GM12864 (cell line): ENCODE measurements at regions not wholly inside any gene's neighbourhood (a gene's known extent, or its start where the extent isn't known, plus 50 kb on each side); places are given as distances from the start of the nearest gene placed in this dataset.

ENCODE experiments used
- DNase-seq: peaks from one replicate; pipeline ENCODE4 v3.0.0-alpha.2; 2011; ENCODE audit warnings: low read depth
- H3K4me3 ChIP-seq: 2 replicates; pipeline ENCODE4 v1.5.1; 2011; ENCODE audit warnings: mild to moderate bottlenecking, low read depth, low read length, control low read depth
- TF ChIP-seq, protein P1 (sequence below): IDR thresholded peaks from 2 replicates; pipeline ENCODE4 v1.5.1; 2011; ENCODE audit warnings: low read depth, mild to moderate bottlenecking, moderate library complexity, low read length, control low read depth, inconsistent platforms; ENCODE audit errors: missing control alignments

DNA sequence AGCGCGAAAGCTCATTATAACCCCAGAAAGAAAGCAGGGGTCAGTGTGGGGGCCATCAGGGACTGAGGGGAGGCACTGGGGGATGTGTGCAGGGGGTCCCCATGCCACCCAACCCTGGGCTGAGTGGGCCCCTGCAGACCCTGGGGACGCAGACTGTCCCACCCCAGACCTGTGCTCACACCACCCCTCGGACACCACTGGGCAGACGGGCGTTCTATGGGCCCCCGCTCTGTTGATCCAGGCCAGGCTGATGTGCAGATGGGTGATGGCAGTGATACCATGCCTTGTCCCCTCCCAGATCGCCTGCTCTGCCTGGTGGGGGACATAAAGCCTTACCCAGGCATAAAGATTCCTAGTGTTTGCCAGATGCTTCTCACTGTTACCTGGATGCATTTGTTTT, 259.7 kb upstream of the TLE3 start:
- TF ChIP-seq, protein P1, sequence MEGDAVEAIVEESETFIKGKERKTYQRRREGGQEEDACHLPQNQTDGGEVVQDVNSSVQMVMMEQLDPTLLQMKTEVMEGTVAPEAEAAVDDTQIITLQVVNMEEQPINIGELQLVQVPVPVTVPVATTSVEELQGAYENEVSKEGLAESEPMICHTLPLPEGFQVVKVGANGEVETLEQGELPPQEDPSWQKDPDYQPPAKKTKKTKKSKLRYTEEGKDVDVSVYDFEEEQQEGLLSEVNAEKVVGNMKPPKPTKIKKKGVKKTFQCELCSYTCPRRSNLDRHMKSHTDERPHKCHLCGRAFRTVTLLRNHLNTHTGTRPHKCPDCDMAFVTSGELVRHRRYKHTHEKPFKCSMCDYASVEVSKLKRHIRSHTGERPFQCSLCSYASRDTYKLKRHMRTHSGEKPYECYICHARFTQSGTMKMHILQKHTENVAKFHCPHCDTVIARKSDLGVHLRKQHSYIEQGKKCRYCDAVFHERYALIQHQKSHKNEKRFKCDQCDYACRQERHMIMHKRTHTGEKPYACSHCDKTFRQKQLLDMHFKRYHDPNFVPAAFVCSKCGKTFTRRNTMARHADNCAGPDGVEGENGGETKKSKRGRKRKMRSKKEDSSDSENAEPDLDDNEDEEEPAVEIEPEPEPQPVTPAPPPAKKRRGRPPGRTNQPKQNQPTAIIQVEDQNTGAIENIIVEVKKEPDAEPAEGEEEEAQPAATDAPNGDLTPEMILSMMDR, result no peak
- H3K4me3 ChIP-seq, result no peak overlapping the region
- DNase-seq, result no peak

DNA sequence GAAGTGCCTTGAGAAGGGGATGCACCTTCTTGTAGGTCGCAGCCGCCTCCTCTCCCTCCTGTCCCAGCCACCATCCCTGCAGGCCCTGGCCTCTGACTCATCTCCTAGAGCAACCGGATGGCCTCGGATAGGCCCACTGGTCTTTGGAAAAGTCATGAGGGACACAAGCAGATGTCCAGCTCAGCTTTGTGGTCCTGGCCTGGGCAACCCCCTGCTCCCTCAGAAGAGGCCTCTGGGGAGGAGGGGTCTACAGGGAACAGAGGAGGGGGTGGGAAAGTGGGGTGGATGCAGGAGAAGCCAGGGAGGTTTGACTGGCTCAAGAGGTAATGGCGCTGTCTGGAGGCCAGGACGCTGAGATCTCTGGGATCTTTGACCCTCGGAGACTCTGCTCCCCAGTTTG, 259.2 kb upstream of the TLE3 start:
- TF ChIP-seq, protein P1, result no peak
- no peak overlapping the region for H3K4me3 ChIP-seq
- DNase-seq, result no peak

DNA sequence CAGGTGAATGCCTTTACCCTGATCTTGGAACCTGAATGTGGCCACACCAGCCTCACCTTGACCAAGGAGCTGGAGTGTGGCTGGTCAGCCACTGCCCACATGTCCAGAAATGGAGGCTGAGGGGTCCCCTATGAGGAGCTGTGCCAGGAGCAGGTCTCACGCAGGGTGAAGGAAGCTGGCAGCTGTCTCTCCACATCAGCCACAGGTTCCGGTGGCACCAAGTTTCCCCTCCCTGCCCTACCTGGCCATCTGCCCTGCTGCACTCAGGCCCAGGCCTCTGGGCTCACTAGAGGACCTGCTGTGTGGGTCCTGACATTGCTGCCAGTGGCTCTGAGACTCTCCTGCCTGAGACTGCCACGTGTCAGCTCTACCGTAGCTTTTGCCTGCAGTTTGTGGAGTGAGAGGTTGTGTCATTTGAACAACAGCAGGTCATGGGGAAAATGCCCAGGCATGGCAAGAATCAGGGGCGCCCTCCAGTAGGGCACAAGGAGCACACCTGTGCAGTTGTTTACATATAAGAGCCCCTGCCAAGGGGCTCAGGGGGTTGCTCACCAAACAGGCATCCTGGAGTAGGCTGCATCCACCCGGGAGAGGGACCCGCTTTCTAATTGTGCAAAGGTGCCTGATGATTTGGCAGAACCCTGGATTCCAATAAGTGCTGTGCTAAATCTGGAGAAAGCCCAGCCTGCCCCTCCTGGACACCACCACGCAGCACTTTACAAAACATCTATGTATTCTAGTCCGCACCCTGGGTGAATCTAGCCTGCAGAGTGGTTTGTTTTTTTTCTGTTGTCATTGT, 258.5 kb upstream of the TLE3 start:
- TF ChIP-seq, protein P1, result no peak
- DNase-seq, result no peak
- H3K4me3 ChIP-seq, result no peak overlapping the region

DNA sequence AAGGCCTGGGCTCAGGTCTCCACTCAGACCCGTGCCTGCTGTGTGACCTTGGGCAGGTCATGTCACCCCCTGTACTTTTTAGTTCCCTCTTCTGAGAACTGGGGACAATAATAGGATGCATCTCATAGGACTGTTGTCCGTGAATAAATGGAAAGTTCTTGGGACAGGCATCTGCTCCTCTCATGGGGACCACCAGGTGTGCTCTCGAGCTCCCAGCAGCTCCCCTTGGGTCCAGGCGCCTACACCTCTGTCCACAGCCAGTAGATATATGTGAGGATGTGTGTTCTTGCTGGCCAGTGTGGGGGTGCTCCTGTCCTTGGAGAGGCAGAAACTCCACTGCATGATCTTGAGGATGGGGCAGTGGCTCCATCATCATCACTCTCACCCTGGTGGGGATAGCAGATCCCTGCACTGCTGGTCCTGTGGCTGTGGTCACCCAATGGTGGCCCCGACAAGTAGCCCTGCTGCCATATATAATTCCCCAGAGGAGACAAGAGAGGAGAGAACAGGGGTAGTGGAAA, 257.6 kb upstream of the TLE3 start:
- no peak for DNase-seq
- no peak overlapping the region for H3K4me3 ChIP-seq
- TF ChIP-seq, protein P1, result peak; percentile 37

DNA sequence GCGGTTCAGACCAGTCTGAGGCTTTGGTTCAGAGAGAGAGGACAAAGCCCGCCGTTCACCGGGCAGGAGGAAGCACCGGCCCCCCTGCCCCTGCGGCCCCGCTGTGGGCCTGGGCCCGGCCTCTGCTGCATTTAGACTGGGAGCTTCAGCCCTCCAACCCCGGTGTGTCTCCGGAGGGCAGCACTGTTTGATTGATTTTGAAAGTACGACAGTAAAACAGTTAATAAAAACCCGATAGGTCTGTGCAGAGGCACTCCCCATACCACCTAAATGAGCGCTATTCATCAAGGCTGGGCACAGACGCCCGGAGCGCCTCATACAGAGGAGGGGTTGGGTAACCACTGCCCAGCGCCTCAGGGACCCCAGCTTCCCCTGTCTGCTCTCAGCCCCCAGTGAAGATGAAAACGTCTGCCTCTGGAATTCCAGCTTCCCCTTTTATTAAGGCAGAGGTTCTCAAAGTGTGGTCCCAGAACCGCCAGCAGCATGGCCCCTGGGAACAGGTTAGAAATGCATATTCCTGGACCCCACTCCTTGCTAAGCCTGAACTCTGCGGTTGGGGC, 256.7 kb upstream of the TLE3 start:
- H3K4me3 ChIP-seq, result no peak overlapping the region
- TF ChIP-seq, protein P1, result no peak
- DNase-seq, result no peak

DNA sequence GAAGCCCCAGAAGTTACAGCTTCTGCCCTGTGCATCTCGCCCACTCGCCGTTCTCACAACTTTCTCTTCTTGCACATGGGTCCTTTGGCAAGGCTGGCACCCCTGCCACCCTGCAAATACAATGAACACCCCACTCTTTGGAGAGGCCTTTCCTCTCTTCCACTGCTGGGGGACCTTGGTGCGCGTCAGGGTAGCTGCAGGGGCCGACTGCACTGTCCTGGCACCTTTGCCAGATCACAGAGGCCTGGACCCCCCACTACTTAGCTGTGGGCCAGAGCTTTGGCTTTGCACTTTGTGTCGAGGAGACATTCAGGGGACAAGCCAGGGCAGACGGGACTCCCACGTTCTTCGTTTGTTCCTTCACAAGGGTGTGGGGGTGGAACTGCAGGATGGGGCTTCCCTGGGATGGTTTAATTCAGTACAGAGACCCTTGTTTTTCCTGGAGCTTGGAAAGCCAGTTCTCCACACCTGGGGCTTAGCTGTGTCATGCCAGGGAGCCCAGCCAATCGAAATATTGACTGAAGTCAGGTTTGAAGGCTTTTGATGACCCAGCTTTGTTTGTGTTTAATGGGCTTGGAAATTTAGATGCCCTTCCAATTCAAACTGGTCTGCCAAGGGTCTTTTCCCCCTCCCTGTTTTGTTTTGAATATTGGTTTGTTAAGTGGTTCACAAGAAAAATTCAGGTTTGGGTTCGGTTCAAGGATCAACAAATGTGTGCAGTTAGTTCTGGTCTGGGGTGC, 256.1 kb upstream of the TLE3 start:
- H3K4me3 ChIP-seq, result no peak overlapping the region
- TF ChIP-seq, protein P1, result no peak
- no peak for DNase-seq
